ENCODE measurements at regions not wholly inside any gene's neighbourhood (a gene's known extent, or its start where the extent isn't known, plus 50 kb on each side); places are given as distances from the start of the nearest gene placed in this dataset.

DNA sequence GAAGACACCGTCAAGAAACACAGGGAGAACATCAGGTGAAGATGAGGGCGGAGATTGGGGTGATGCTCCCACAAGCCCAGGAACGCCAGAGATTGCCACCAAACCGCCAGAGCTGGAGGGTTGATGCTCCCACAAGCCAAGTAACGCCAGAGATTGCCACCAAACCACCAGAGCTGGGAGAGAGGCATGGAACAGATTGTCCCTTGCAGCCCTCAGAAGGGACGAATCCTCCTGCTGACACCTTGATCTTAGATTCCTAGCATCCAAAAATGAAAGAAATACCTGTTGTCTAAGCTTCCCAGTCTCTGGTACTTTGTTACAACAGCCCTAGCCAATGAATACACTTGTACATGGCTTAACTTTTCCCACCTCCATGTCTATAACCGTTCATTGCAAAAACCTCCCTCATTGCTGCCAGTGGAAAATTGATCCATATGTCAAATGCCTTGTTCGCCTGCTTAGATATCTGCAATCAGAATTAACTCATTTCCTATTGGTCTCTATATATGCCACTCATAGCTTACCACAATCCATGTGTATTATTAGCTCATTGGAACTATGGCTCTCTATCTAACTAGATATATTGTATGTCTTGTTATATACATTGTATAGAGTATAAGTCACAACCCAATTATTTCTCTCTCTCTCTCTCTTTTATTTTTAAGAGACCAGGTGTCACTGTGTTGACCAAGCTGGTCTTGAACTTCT is 127.4 kb downstream of the ADSS2 start:
- TF ChIP-seq, protein P1, sequence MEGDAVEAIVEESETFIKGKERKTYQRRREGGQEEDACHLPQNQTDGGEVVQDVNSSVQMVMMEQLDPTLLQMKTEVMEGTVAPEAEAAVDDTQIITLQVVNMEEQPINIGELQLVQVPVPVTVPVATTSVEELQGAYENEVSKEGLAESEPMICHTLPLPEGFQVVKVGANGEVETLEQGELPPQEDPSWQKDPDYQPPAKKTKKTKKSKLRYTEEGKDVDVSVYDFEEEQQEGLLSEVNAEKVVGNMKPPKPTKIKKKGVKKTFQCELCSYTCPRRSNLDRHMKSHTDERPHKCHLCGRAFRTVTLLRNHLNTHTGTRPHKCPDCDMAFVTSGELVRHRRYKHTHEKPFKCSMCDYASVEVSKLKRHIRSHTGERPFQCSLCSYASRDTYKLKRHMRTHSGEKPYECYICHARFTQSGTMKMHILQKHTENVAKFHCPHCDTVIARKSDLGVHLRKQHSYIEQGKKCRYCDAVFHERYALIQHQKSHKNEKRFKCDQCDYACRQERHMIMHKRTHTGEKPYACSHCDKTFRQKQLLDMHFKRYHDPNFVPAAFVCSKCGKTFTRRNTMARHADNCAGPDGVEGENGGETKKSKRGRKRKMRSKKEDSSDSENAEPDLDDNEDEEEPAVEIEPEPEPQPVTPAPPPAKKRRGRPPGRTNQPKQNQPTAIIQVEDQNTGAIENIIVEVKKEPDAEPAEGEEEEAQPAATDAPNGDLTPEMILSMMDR (IDR thresholded peaks at IDR 0.05; ENCODE audit: poor library complexity, severe bottlenecking) = no peak
- TF ChIP-seq EP300 (conservative IDR thresholded peaks at IDR 0.05; ENCODE audit: poor library complexity, severe bottlenecking) = no peak
- TF ChIP-seq RAD21 (conservative IDR thresholded peaks at IDR 0.05) = no peak
- no peak for TF ChIP-seq SMC3 (conservative IDR thresholded peaks at IDR 0.05; ENCODE audit: poor library complexity)
- no peak for TF ChIP-seq POLR2AphosphoS5 (IDR thresholded peaks at IDR 0.05)
- no peak for TF ChIP-seq EZH2 (IDR thresholded peaks at IDR 0.05; ENCODE audit: borderline replicate concordance, insufficient read depth, low read length, poor library complexity, severe bottlenecking)
- no peak for TF ChIP-seq MXI1 (conservative IDR thresholded peaks at IDR 0.05; ENCODE audit: poor library complexity, severe bottlenecking)
- TF ChIP-seq, protein P2, sequence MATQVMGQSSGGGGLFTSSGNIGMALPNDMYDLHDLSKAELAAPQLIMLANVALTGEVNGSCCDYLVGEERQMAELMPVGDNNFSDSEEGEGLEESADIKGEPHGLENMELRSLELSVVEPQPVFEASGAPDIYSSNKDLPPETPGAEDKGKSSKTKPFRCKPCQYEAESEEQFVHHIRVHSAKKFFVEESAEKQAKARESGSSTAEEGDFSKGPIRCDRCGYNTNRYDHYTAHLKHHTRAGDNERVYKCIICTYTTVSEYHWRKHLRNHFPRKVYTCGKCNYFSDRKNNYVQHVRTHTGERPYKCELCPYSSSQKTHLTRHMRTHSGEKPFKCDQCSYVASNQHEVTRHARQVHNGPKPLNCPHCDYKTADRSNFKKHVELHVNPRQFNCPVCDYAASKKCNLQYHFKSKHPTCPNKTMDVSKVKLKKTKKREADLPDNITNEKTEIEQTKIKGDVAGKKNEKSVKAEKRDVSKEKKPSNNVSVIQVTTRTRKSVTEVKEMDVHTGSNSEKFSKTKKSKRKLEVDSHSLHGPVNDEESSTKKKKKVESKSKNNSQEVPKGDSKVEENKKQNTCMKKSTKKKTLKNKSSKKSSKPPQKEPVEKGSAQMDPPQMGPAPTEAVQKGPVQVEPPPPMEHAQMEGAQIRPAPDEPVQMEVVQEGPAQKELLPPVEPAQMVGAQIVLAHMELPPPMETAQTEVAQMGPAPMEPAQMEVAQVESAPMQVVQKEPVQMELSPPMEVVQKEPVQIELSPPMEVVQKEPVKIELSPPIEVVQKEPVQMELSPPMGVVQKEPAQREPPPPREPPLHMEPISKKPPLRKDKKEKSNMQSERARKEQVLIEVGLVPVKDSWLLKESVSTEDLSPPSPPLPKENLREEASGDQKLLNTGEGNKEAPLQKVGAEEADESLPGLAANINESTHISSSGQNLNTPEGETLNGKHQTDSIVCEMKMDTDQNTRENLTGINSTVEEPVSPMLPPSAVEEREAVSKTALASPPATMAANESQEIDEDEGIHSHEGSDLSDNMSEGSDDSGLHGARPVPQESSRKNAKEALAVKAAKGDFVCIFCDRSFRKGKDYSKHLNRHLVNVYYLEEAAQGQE (IDR thresholded peaks at IDR 0.05; ENCODE audit: borderline replicate concordance) = no peak
